Ovary (tissue), 7 donors: ENCODE measurements at regions not wholly inside any gene's neighbourhood (a gene's known extent, or its start where the extent isn't known, plus 50 kb on each side); places are given as distances from the start of the nearest gene placed in this dataset.

Experiments
- DNase-seq, 5 donors: peaks; one replicate each; pipeline ENCODE4 v3.0.0-alpha.2; 2019 to 2020
- H3K27ac ChIP-seq, 2 donors: fragments of 200-600 bp; one replicate each; pipeline versions ENCODE4 v1.5.1 to v1.8.0; 2019 to 2022
- H3K27me3 ChIP-seq: fragments of 200-600 bp; one replicate; pipeline ENCODE4 v1.8.0; 2022
- H3K36me3 ChIP-seq: fragments of 200-600 bp; sonication (generic); one replicate; pipeline ENCODE4 v1.5.1; 2019
- H3K4me1 ChIP-seq: one replicate; pipeline ENCODE4 v1.8.1; 2013; ENCODE audit warnings: mild to moderate bottlenecking, moderate library complexity; ENCODE audit not compliant: insufficient read depth
- H3K4me3 ChIP-seq: fragments of 200-600 bp; sonication (generic); one replicate; pipeline ENCODE4 v1.5.1; 2017
- H3K9me3 ChIP-seq, 2 donors: fragments of 200-600 bp in 1 of 2; sonication (generic) in 1 of 2; one replicate each; pipeline versions ENCODE4 v1.5.1 to v1.8.1; 2013 to 2019; ENCODE audit warnings: mild to moderate bottlenecking in 1 of 2, moderate library complexity in 1 of 2
- CTCF ChIP-seq, 3 donors: fragments of 450-650 bp in 2 of 3; fragments of 200-600 bp in 1 of 3; IDR thresholded peaks; one replicate each; pipeline versions ENCODE4 v1.5.1 to v1.8.0; 2016 to 2022; ENCODE audit warnings: antibody characterized with exemption in 3 of 3, mild to moderate bottlenecking in 1 of 3
- EP300 ChIP-seq: sonication (generic); formaldehyde crosslinking; IDR thresholded peaks from one replicate; pipeline ENCODE4 v1.6.1; 2017; ENCODE audit warnings: antibody characterized with exemption
- POLR2A ChIP-seq: fragments of 450-650 bp; IDR thresholded peaks from one replicate; pipeline ENCODE4 v1.6.1; 2017; ENCODE audit warnings: antibody characterized with exemption, mild to moderate bottlenecking, moderate library complexity
- WGBS, 3 donors: extraction: QIAGEN DNeasy Blood & Tissue Kit in 1 of 3; methylation state at CpG; one replicate each; pipeline versions ENCODE4 v1.1.5 to v1.1.7; 2013 to 2017; 5-methylcytosine and 5-hydroxymethylcytosine counted together
- intact Hi-C, 4 donors: fragments of 100-400 bp; cut with DNase I; formaldehyde crosslinking; loops; one replicate each; pipeline versions ENCODE4 v1.11.0 to v1.15.1; 2022 to 2023
- donor health status: DM: no; HTN: no; CAD: no; lungs with moderate emphysema.
- donor health status: DM: no; HTN: no; CAD: no.
- donor health status: Bipolar disorder and iron deficiency.
- donor health status: DM: no; HTN: no; CAD: no.
- donor health status: DM: yes; HTN: yes; CAD: no.

- H3K27me3 ChIP-seq: no peaks in the 10 kb centered on the region
- H3K9me3 ChIP-seq: no peaks in the 10 kb centered on the region
- TF ChIP-seq CTCF (IDR thresholded peaks at IDR 0.05): no peak
- TF ChIP-seq EP300: no peak
- TF ChIP-seq POLR2A: no peak
- no peaks in the 10 kb centered on the region for H3K36me3 ChIP-seq
- no peak overlapping the region for H3K27ac ChIP-seq
- WGBS, 3 donors: 86 to 91% (median 89%) methylated on average over 3 of the region's 3 CpGs
- H3K4me1 ChIP-seq: no peaks in the 10 kb centered on the region
- intact Hi-C loops: no loop called here
- no peak overlapping the region for H3K4me3 ChIP-seq
- DNase-seq: no peak
Observed at GRCh38 chr1:187527346-187527745, 698.6 kb downstream of the PLA2G4A start.

GRCh38 chr1:187537936-187538335 lies 709.2 kb downstream of the PLA2G4A start:
- TF ChIP-seq CTCF (IDR thresholded peaks at IDR 0.05) (no peak), POLR2A (no peak), EP300 (no peak)
- Histone ChIP-seq H3K4me1 (no peaks in the 10 kb centered on the region), H3K4me3 (no peak overlapping the region), H3K9me3 (no peaks in the 10 kb centered on the region), H3K36me3 (no peaks in the 10 kb centered on the region), H3K27me3 (no peaks in the 10 kb centered on the region), H3K27ac (no peak overlapping the region)
- no peak for DNase-seq
- intact Hi-C loops: no loop called here
- 12 to 19% (median 18%) methylated on average over 4 of the region's 4 CpGs for WGBS, 3 donors

- WGBS, 3 donors: 88 to 91% (median 90%) methylated on average over 3 of the region's 3 CpGs
- no peak for DNase-seq
Observed at GRCh38 chr1:187549540-187549939, 720.8 kb downstream of the PLA2G4A start.

DNA sequence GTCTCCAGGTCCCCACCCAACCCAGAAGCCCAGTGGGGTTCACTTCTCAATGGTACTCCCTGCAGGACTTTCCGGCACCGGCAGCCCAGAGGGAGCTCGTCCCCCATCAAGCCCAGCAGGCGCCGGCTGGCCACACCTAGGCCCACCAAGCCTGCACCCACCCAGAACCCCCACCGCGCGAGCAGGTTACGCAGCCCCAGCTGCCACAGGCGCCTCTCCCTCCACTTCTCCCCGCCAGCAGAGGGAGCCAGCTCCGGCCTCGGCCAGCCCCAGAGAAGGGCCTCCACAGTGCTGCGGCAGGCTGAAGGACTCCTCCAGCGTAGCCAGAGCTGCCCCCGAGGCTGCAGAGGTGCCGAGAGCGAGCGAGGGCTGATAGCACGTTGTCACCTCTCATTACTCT lies 722.3 kb downstream of the PLA2G4A start:
- Histone ChIP-seq H3K4me1 (no peaks in the 10 kb centered on the region), H3K27me3 (no peaks in the 10 kb centered on the region), H3K36me3 (no peaks in the 10 kb centered on the region), H3K9me3 (no peaks in the 10 kb centered on the region), H3K27ac (no peak overlapping the region), H3K4me3 (no peak overlapping the region)
- intact Hi-C loops: no loop called here
- no peak for TF ChIP-seq CTCF (IDR thresholded peaks at IDR 0.05)
- TF ChIP-seq POLR2A: no peak
- no peak for TF ChIP-seq EP300
- DNase-seq: no peak
- 95 to 98% (median 97%) methylated on average over 20 of the region's 20 CpGs for WGBS, 3 donors

More at GRCh38 chr1:187549540-187549939, 720.8 kb downstream of the PLA2G4A start:
- no peak for TF ChIP-seq POLR2A
- TF ChIP-seq CTCF (IDR thresholded peaks at IDR 0.05): no peak
- TF ChIP-seq EP300: no peak
- Histone ChIP-seq H3K4me1 (no peaks in the 10 kb centered on the region), H3K27ac (no peak overlapping the region), H3K27me3 (no peaks in the 10 kb centered on the region), H3K4me3 (no peak overlapping the region), H3K9me3 (no peaks in the 10 kb centered on the region), H3K36me3 (no peaks in the 10 kb centered on the region)
- intact Hi-C loops: no loop called here

GRCh38 chr1:187563191-187563590 lies 734.4 kb downstream of the PLA2G4A start:
- Histone ChIP-seq H3K36me3 (no peaks in the 10 kb centered on the region), H3K27ac (no peak overlapping the region), H3K4me3 (no peak overlapping the region), H3K9me3 (no peaks in the 10 kb centered on the region), H3K4me1 (no peaks in the 10 kb centered on the region), H3K27me3 (no peaks in the 10 kb centered on the region)
- WGBS, 3 donors: 77 to 97% (median 86%) methylated on average over 3 of the region's 3 CpGs
- TF ChIP-seq EP300 (no peak), CTCF (IDR thresholded peaks at IDR 0.05) (no peak), POLR2A (no peak)
- intact Hi-C loops: no loop called here
- DNase-seq: no peak
